GM12864 (cell line): ENCODE measurements at regions not wholly inside any gene's neighbourhood (a gene's known extent, or its start where the extent isn't known, plus 50 kb on each side); places are given as distances from the start of the nearest gene placed in this dataset.

Experiments
- DNase-seq: peaks from one replicate; pipeline ENCODE4 v3.0.0-alpha.2; 2011; ENCODE audit warnings: low read depth
- H3K4me3 ChIP-seq: 2 replicates; pipeline ENCODE4 v1.5.1; 2011; ENCODE audit warnings: mild to moderate bottlenecking, low read depth, low read length, control low read depth
- CTCF ChIP-seq: IDR thresholded peaks from 2 replicates; pipeline ENCODE4 v1.5.1; 2011; ENCODE audit warnings: low read depth, mild to moderate bottlenecking, moderate library complexity, low read length, control low read depth, inconsistent platforms; ENCODE audit errors: missing control alignments

GRCh38 chr11:70886256-70886655 lies 366.1 kb downstream of the SHANK2 start:
- no peak for TF ChIP-seq CTCF
- no peak overlapping the region for H3K4me3 ChIP-seq
- DNase-seq = no peak

DNA sequence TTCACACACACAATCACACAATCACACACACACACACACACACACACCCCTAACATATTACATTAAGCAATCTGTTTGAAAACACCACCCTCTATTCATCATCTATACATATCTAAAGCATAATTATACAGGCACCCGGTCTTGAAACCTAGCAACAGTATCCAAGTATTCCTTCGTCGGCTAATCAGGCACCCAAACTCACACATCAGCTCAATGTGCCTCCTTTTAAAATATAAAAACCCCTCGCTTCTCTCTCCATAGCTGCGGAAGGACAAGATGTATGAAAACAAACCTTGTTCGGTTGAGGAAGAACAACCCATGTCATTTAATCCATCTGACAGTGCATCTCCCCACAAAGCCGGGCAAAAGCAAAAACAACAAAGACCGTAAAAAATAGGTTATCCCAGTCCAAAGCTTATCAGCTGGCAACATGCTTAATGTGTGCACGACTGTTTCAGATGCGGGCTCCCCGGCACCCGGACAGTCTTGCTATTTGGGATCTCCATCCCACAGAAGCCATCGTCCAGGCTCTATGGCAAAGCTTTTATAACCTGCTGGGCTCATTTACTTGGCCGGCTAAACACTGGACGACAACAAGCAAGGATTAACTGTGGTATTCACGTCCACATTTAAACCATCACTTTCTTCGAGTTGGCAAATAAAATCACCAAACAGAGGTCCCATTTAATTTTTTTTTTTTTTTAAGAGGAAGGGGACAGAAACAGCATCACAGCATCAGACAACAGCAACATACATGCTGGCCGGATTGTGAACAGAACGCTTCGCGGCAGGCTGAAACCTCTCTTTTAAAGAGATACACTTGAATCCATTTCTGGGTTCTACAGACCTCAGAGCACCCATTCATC lies 365.5 kb downstream of the SHANK2 start:
- no peak overlapping the region for H3K4me3 ChIP-seq
- DNase-seq = no peak
- no peak for TF ChIP-seq CTCF

GRCh38 chr11:70887542-70887827 lies 364.9 kb downstream of the SHANK2 start:
- no peak for TF ChIP-seq CTCF
- no peak for DNase-seq
- H3K4me3 ChIP-seq = no peak overlapping the region

GRCh38 chr11:70888061-70888460 lies 364.3 kb downstream of the SHANK2 start:
- no peak for TF ChIP-seq CTCF
- H3K4me3 ChIP-seq = no peak overlapping the region
- no peak for DNase-seq

- H3K4me3 ChIP-seq = no peak overlapping the region
- no peak for TF ChIP-seq CTCF
- no peak for DNase-seq
These were observed 363.0 kb downstream of the SHANK2 start for GRCh38 chr11:70889411-70889810.

DNA sequence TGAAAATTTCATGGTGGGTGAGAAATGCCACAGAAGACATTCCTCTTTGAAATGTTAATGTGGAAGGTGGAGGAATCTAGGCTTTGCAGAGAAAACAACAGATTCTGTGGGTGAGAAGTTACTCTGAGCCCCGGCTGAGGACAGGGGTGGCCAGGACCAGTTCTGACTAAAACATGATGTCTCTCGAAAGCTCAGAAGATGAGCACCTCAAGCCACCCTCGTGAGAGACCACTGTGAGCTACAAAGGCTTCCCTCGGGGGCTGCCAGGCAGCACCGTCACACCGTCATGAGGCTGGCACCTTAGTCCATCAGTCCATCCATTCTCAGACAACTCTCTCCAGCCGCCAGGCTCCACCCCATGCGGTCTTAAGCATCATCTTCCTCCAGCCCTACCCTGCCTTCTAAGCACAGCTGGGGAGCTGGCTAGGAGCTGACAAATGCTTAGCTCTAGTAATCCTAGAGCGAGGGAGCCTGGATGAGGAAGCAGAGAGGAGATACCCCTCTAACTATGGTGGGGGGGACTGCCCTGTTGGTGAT lies 360.5 kb downstream of the SHANK2 start:
- no peak overlapping the region for H3K4me3 ChIP-seq
- no peak for TF ChIP-seq CTCF
- DNase-seq = no peak

- DNase-seq = no peak
- no peak for TF ChIP-seq CTCF
- H3K4me3 ChIP-seq = no peak overlapping the region
These were observed 359.5 kb downstream of the SHANK2 start for GRCh38 chr11:70892889-70893288.
